Activated T-cell treated with anti-CD3 and anti-CD28 coated beads for 24 hours (primary cell): ENCODE measurements at regions not wholly inside any gene's neighbourhood (a gene's known extent, or its start where the extent isn't known, plus 50 kb on each side); places are given as distances from the start of the nearest gene placed in this dataset.
"Not testable (repeated sequence)": the region's sequence is repeated elsewhere in the genome, so short reads cannot be mapped to it uniquely, and the experiment has no call there.

Experiments used
- DNase-seq: peaks from one replicate; pipeline ENCODE4 v3.0.0-alpha.2; 2020; ENCODE audit warnings: low read depth

- DNase-seq, result no peak
Observed at GRCh38 chr1:234864116-234864515, 254.1 kb upstream of the IRF2BP2 start.

GRCh38 chr1:234863551-234863971, 253.6 kb upstream of the IRF2BP2 start:
- DNase-seq, result no peak

GRCh38 chr1:234862944-234863515, 253.1 kb upstream of the IRF2BP2 start:
- DNase-seq, result no peak

GRCh38 chr1:234862360-234862943, 252.5 kb upstream of the IRF2BP2 start:
- no peak for DNase-seq

- DNase-seq, result no peak
Observed at GRCh38 chr1:234861761-234862160, 251.8 kb upstream of the IRF2BP2 start.

GRCh38 chr1:234861024-234861620, 251.1 kb upstream of the IRF2BP2 start:
- DNase-seq, result no peak

- DNase-seq, result no peak
Observed at GRCh38 chr1:234858722-234859121, 248.7 kb upstream of the IRF2BP2 start.

- DNase-seq, result no peak
Observed at GRCh38 chr1:234856845-234857245, 246.9 kb upstream of the IRF2BP2 start.

GRCh38 chr1:234855851-234856250, 245.9 kb upstream of the IRF2BP2 start:
- no peak for DNase-seq

- DNase-seq, result no peak
Observed at GRCh38 chr1:234854645-234855039, 244.7 kb upstream of the IRF2BP2 start.

GRCh38 chr1:234853906-234854644, 244.1 kb upstream of the IRF2BP2 start:
- no peak for DNase-seq

GRCh38 chr1:234852659-234853058, 242.7 kb upstream of the IRF2BP2 start:
- DNase-seq, result no peak

- DNase-seq, result no peak
Observed at GRCh38 chr1:234851450-234852438, 241.8 kb upstream of the IRF2BP2 start.

GRCh38 chr1:234849832-234850231, 239.9 kb upstream of the IRF2BP2 start:
- no peak for DNase-seq

- no peak for DNase-seq
Observed at GRCh38 chr1:234848972-234849649, 239.1 kb upstream of the IRF2BP2 start.

- not testable (repeated sequence) for DNase-seq
Observed at GRCh38 chr1:234846813-234847212, 236.8 kb upstream of the IRF2BP2 start.

- DNase-seq, result no peak
Observed at GRCh38 chr1:234845836-234846235, 235.9 kb upstream of the IRF2BP2 start.

GRCh38 chr1:234845097-234845660, 235.2 kb upstream of the IRF2BP2 start:
- peak; percentile 33 for DNase-seq

GRCh38 chr1:234844479-234845031, 234.6 kb upstream of the IRF2BP2 start:
- no peak for DNase-seq

GRCh38 chr1:234843946-234844345, 234.0 kb upstream of the IRF2BP2 start:
- DNase-seq, result no peak
